Cardiac muscle cell (in vitro differentiated cells and primary cell): ENCODE measurements at regions not wholly inside any gene's neighbourhood (a gene's known extent, or its start where the extent isn't known, plus 50 kb on each side); places are given as distances from the start of the nearest gene placed in this dataset.

Experiments
- DNase-seq, 2 donors: peaks; one replicate each; pipeline versions ENCODE4 v3.0.0 to v3.0.0-alpha.2; 2010 to 2017; ENCODE audit warnings: low read depth in 1 of 2, low spot score in 1 of 2
- H3K27ac ChIP-seq: fragments of 200-600 bp; sonication (generic); 2 replicates; pipeline ENCODE4 v1.5.1; 2016
- H3K27me3 ChIP-seq: fragments of 200-600 bp; sonication (generic); 2 replicates; pipeline ENCODE4 v1.6.0; 2016; ENCODE audit warnings: control low read depth
- H3K36me3 ChIP-seq: fragments of 200-600 bp; sonication (generic); 2 replicates; pipeline ENCODE4 v1.5.1; 2016; ENCODE audit warnings: control low read depth
- H3K4me1 ChIP-seq: fragments of 200-600 bp; sonication (generic); 2 replicates; pipeline ENCODE4 v1.8.1; 2017; ENCODE audit warnings: low read depth, mild to moderate bottlenecking, mixed run types
- H3K4me3 ChIP-seq: fragments of 200-600 bp; sonication (generic); 2 replicates; pipeline ENCODE4 v1.5.1; 2016; ENCODE audit warnings: mild to moderate bottlenecking
- H3K9me3 ChIP-seq: fragments of 200-600 bp; sonication (generic); 2 replicates; pipeline ENCODE4 v1.5.1; 2017; ENCODE audit warnings: low read depth, mild to moderate bottlenecking, control low read depth
- CTCF ChIP-seq: IDR thresholded peaks from 2 replicates; pipeline ENCODE4 v1.5.1; 2012; ENCODE audit warnings: low read depth, mild to moderate bottlenecking, low read length

DNA sequence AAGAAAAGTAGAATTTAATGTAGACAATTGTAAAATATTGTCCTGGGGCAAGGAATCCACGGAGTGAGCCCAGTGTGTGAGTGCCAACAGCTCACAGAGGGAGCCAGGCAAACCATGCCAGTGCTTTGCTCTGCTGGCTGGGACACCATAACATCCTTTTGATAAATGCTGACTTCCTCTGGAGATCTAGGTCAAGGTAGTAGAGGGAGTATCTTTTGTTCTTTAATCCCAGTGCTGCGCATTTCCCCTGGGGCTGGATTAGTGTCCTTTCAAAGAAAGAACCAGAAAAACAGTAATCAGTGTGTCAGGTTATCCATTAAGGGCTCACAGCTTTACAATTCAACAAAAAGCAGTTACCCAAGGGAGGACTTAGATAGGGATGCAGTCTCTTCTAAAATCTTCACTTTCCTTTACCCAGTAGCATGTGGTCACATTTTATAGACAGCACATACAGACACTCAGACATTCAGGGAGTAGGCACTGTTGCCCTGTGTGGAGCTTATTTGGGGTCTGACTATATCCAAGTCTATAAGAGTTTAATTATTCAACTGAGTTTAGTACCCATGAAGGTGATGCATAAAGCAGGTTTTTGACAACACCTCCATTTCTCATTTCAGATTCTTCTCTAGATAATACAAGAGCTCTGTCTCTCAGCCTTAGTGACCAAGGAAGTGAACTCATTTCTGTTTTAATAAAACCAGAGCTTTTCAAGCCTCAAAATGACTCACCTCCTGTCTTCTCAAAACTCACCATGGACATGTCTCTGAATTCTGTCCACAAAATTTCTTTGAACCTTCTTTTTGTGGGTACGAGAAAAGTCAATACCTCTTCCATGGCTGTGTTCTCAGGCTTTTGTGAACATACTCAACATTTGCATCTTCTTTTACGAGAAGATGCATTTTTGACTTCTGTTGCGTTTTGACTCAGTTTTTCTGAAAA lies 215.3 kb downstream of the BRINP2 start:
- TF ChIP-seq CTCF, result no peak
- no peak overlapping the region for H3K27ac ChIP-seq
- H3K27me3 ChIP-seq, result no peaks in the 10 kb centered on the region
- H3K4me1 ChIP-seq, result no peaks in the 10 kb centered on the region
- DNase-seq, result no peak
- no peaks in the 10 kb centered on the region for H3K9me3 ChIP-seq
- no peaks in the 10 kb centered on the region for H3K36me3 ChIP-seq
- no peak overlapping the region for H3K4me3 ChIP-seq

DNA sequence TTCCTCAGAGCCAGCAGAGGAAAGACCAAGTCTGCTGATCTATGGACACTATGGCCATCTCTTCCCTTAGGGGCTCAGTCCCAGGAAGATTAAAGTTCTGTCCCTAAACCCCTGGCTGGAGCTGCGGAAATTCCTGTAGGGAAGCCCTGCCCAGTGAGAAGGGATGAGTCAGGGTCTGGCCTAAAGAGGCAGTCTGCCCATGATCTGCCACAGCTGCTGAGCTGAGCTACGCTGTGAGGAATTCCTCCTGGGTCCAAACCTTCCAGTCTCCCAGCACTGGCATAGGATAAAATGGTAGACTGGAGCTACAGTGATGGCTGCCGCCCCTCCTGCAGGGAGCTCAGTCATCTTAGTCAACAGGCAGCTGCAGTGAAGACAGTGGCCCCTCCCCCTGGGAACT lies 213.7 kb downstream of the BRINP2 start:
- Histone ChIP-seq H3K9me3 (no peaks in the 10 kb centered on the region), H3K27me3 (no peaks in the 10 kb centered on the region), H3K4me1 (no peaks in the 10 kb centered on the region), H3K27ac (no peak overlapping the region), H3K36me3 (no peaks in the 10 kb centered on the region), H3K4me3 (no peak overlapping the region)
- DNase-seq, result peak in 1 of 2 donors; percentile 42
- no peak for TF ChIP-seq CTCF

GRCh38 chr1:177383715-177384114 lies 213.0 kb downstream of the BRINP2 start:
- H3K27me3 ChIP-seq, result no peaks in the 10 kb centered on the region
- H3K27ac ChIP-seq, result no peak overlapping the region
- no peaks in the 10 kb centered on the region for H3K4me1 ChIP-seq
- no peaks in the 10 kb centered on the region for H3K9me3 ChIP-seq
- H3K4me3 ChIP-seq, result no peak overlapping the region
- DNase-seq, result no peak
- no peaks in the 10 kb centered on the region for H3K36me3 ChIP-seq
- no peak for TF ChIP-seq CTCF

- Histone ChIP-seq H3K36me3 (no peaks in the 10 kb centered on the region), H3K27me3 (no peaks in the 10 kb centered on the region), H3K9me3 (no peaks in the 10 kb centered on the region), H3K4me3 (no peak overlapping the region), H3K4me1 (no peaks in the 10 kb centered on the region), H3K27ac (no peak overlapping the region)
- no peak for TF ChIP-seq CTCF
- DNase-seq, result no peak
These were observed 207.1 kb downstream of the BRINP2 start for GRCh38 chr1:177377866-177378265.

GRCh38 chr1:177368255-177368654 lies 197.5 kb downstream of the BRINP2 start:
- Histone ChIP-seq H3K27me3 (peaks cover 22% of the 10 kb centered on the region), H3K36me3 (no peaks in the 10 kb centered on the region), H3K4me3 (no peak overlapping the region), H3K9me3 (no peaks in the 10 kb centered on the region), H3K27ac (no peak overlapping the region), H3K4me1 (no peaks in the 10 kb centered on the region)
- no peak for DNase-seq
- no peak for TF ChIP-seq CTCF
